ENCODE measurements at regions not wholly inside any gene's neighbourhood (a gene's known extent, or its start where the extent isn't known, plus 50 kb on each side); places are given as distances from the start of the nearest gene placed in this dataset.
"Not testable (repeated sequence)": the region's sequence is repeated elsewhere in the genome, so short reads cannot be mapped to it uniquely, and the experiment has no call there.

DNA sequence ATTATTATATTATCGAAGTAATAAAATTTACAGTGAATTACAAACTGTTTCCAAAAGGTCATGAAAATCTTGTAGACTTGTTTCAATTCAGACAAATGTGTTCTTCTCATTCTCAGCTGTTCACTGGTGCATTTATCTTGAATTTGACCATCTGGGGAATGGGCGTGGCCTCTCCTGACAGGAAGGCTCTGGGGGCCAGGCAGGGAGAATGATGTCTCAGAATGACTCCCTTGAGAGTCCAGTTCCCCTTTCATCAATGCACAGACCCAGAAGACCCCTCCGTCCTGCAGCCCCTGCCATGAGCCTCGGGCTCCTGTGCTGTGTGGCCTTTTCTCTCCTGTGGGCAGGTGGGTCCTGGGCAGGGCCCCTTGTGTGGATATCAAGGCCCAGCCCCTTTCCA, 229.7 kb upstream of the PRSS58 start:
- TF ChIP-seq, protein P1, sequence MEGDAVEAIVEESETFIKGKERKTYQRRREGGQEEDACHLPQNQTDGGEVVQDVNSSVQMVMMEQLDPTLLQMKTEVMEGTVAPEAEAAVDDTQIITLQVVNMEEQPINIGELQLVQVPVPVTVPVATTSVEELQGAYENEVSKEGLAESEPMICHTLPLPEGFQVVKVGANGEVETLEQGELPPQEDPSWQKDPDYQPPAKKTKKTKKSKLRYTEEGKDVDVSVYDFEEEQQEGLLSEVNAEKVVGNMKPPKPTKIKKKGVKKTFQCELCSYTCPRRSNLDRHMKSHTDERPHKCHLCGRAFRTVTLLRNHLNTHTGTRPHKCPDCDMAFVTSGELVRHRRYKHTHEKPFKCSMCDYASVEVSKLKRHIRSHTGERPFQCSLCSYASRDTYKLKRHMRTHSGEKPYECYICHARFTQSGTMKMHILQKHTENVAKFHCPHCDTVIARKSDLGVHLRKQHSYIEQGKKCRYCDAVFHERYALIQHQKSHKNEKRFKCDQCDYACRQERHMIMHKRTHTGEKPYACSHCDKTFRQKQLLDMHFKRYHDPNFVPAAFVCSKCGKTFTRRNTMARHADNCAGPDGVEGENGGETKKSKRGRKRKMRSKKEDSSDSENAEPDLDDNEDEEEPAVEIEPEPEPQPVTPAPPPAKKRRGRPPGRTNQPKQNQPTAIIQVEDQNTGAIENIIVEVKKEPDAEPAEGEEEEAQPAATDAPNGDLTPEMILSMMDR (optimal IDR thresholded peaks at IDR 0.05 in 1 of 3, IDR thresholded peaks at IDR 0.05 in 1 of 3, conservative IDR thresholded peaks at IDR 0.05 in 1 of 3; ENCODE audit: extremely low read depth in 1 of 3, insufficient read depth in 2 of 3, low read length in 3 of 3): not testable (repeated sequence)
- not testable (repeated sequence) for TF ChIP-seq EZH2 (IDR thresholded peaks at IDR 0.05; ENCODE audit: low read length)
